K562 (cell line): ENCODE measurements at regions not wholly inside any gene's neighbourhood (a gene's known extent, or its start where the extent isn't known, plus 50 kb on each side); places are given as distances from the start of the nearest gene placed in this dataset.

Source experiments
- ATAC-seq: fragments of 200-7000 bp; cut with Tn5 transposase; 3 replicates; pipeline ENCODE4 v1.9.1; 2020; ENCODE audit warnings: moderate library complexity
- BruUV-seq: library from RNA; stranded (reverse); fragments of 400-500 nt; replicated peaks from 2 replicates; lab custom pipeline; 2021; lab: Mats Ljungman, UMichigan
- CTCF ChIA-PET: fragments of 300-600 bp; formaldehyde crosslinking; extraction: SDS; loops from one replicate; lab custom pipeline; 2021; ENCODE audit warnings: low intra/inter-chr PET ratio; lab: Yijun Ruan, JAX
- POLR2A ChIA-PET: fragments of 300-600, 350-650 bp; sonication (Branson Sonifier 250); formaldehyde crosslinking; extraction: SDS; loops from one replicate; lab custom pipeline; 2021; ENCODE audit warnings: antibody characterized with exemption, inconsistent platforms; lab: Yijun Ruan, JAX
- DNase-seq, 4 experiments: peaks; one replicate each; pipeline versions ENCODE4 v3.0.0 to v3.0.0-alpha.2; 2011 to 2018; ENCODE audit warnings: low spot score in 3 of 4, mixed read lengths in 3 of 4; ENCODE audit errors: extremely low read depth in 1 of 4
- FAIRE-seq: peaks from 2 replicates; lab custom pipeline; 2011; peaks lifted over from hg19 to GRCh38; lab: Jason Lieb, UNC
- H2AFZ ChIP-seq: 2 replicates; pipeline ENCODE4 v1.6.0; 2011; ENCODE audit warnings: low read depth, low read length, control low read depth, inconsistent platforms
- H3K27ac ChIP-seq: fragments of 200-600 bp; 3 replicates; pipeline ENCODE4 v1.8.0; 2011; ENCODE audit warnings: low read depth, mild to moderate bottlenecking, control low read depth, inconsistent platforms, low read length, moderate library complexity, mixed read lengths; ENCODE audit errors: extremely low read depth
- H3K27me3 ChIP-seq, 2 experiments: fragments of 300-600 bp in 1 of 2; 2 replicates in 1 of 2; 3 replicates in 1 of 2; pipeline versions ENCODE4 v1.6.0 to v1.8.0; 2011; ENCODE audit warnings: inconsistent platforms in 2 of 2, low read length in 2 of 2, mild to moderate bottlenecking in 1 of 2, mixed read lengths in 1 of 2, moderate library complexity in 1 of 2; ENCODE audit not compliant: control insufficient read depth in 2 of 2, insufficient read depth in 2 of 2
- H3K36me3 ChIP-seq: fragments of 300-600 bp; 3 replicates; pipeline ENCODE4 v1.8.0; 2011; ENCODE audit warnings: mild to moderate bottlenecking, low read length, inconsistent platforms; ENCODE audit not compliant: control insufficient read depth, insufficient read depth
- H3K4me1 ChIP-seq, 2 experiments: fragments of 200-600 bp in 1 of 2; replicated peaks in 1 of 2; 2 replicates in 1 of 2; 3 replicates in 1 of 2; pipeline versions ENCODE4 v1.5.1 to v1.8.0; 2011; ENCODE audit warnings: inconsistent platforms in 2 of 2, low read length in 2 of 2, mild to moderate bottlenecking in 1 of 2, mixed read lengths in 1 of 2, moderate library complexity in 1 of 2; ENCODE audit not compliant: control insufficient read depth in 2 of 2, insufficient read depth in 2 of 2
- H3K4me2 ChIP-seq: 2 replicates; pipeline ENCODE4 v1.6.1; 2011; ENCODE audit warnings: low read length, control low read depth, inconsistent platforms, mixed read lengths; ENCODE audit not compliant: insufficient read depth
- H3K4me3 ChIP-seq: fragments of 200-600 bp; sonication (generic), shearing (Covaris generic); 2 replicates; pipeline ENCODE4 v1.5.1; 2016; ENCODE audit warnings: control low read depth, inconsistent platforms
- H3K79me2 ChIP-seq: fragments of 200-600 bp; 3 replicates; pipeline ENCODE4 v1.8.0; 2011; ENCODE audit warnings: low read length, inconsistent platforms; ENCODE audit not compliant: control insufficient read depth, insufficient read depth
- H3K9ac ChIP-seq, 2 experiments: 2 replicates each; pipeline versions ENCODE4 v1.6.0 to v1.6.1; 2011; ENCODE audit warnings: low read depth in 2 of 2, low read length in 2 of 2, control low read depth in 1 of 2, inconsistent platforms in 1 of 2, mild to moderate bottlenecking in 1 of 2, mixed read lengths in 1 of 2; ENCODE audit not compliant: insufficient read depth in 1 of 2
- H3K9me1 ChIP-seq: one replicate; pipeline ENCODE4 v1.6.0; 2011; ENCODE audit warnings: inconsistent platforms, mild to moderate bottlenecking, low read length, moderate library complexity; ENCODE audit not compliant: control insufficient read depth, insufficient read depth
- H3K9me3 ChIP-seq: replicated peaks from 2 replicates; pipeline ENCODE4 v1.5.1; 2011; ENCODE audit warnings: low read depth, low read length, inconsistent platforms; ENCODE audit not compliant: control insufficient read depth, insufficient read depth
- H4K20me1 ChIP-seq: replicated peaks from 2 replicates; pipeline ENCODE4 v1.6.1; 2011; ENCODE audit warnings: low read length, inconsistent platforms, mixed read lengths; ENCODE audit not compliant: control insufficient read depth, insufficient read depth
- CEBPG ChIP-seq, 3 experiments: fragments of 200-800 bp in 1 of 3; sonication (Bioruptor generic) in 1 of 3; sonication (generic) in 1 of 3; formaldehyde crosslinking in 1 of 3; IDR thresholded peaks in 2 of 3; conservative IDR thresholded peaks in 1 of 3; 2 replicates each; pipeline versions ENCODE4 v1.6.1 to v1.8.0; 2016 to 2022; ENCODE audit warnings: missing compliant biosample characterization in 2 of 3, missing genetic modification characterization in 2 of 3, mild to moderate bottlenecking in 1 of 3, missing genetic modification reagents in 1 of 3
- HNRNPK ChIP-seq: fragments of 200-400 bp; formaldehyde crosslinking; IDR thresholded peaks from one replicate; pipeline ENCODE4 v1.6.1; 2018; ENCODE audit warnings: mild to moderate bottlenecking, low read depth, low read length; ENCODE audit not compliant: poor library complexity, severe bottlenecking
- KLF10 ChIP-seq: fragments of 250-450 bp; sonication (Bioruptor Pico); IDR thresholded peaks from 2 replicates; pipeline ENCODE4 v1.6.1; 2021; ENCODE audit warnings: matching md5 sums
- MBD1 ChIP-seq: fragments of 250-450 bp; sonication (Bioruptor Pico); IDR thresholded peaks from 2 replicates; pipeline ENCODE4 v1.8.0; 2022; ENCODE audit warnings: inconsistent platforms
- ZNF79 ChIP-seq: fragments of 250-450 bp; sonication (Bioruptor Pico); IDR thresholded peaks from 2 replicates; pipeline ENCODE4 v1.4.0; 2020; ENCODE audit warnings: low read depth, mild to moderate bottlenecking, moderate library complexity
- WGBS: fragments of 100-300 bp; shearing (Covaris generic); methylation state at CpG from one replicate; pipeline ENCODE4 v1.1.6; 2016; ENCODE audit warnings: low coverage, mixed read lengths; ENCODE audit not compliant: insufficient coverage; ENCODE audit errors: missing lambda C conversion rate; 5-methylcytosine and 5-hydroxymethylcytosine counted together
- in situ Hi-C: fragments of 300-500 bp; cut with MboI; formaldehyde crosslinking; loops from 4 replicates; pipeline ENCODE4 v1.15.0; 2018; ENCODE audit warnings: inconsistent platforms, mixed read lengths
- intact Hi-C: fragments of 100-400 bp; cut with micrococcal nuclease; formaldehyde crosslinking; loops from 2 replicates; pipeline ENCODE4 v1.14.2; 2022

DNA sequence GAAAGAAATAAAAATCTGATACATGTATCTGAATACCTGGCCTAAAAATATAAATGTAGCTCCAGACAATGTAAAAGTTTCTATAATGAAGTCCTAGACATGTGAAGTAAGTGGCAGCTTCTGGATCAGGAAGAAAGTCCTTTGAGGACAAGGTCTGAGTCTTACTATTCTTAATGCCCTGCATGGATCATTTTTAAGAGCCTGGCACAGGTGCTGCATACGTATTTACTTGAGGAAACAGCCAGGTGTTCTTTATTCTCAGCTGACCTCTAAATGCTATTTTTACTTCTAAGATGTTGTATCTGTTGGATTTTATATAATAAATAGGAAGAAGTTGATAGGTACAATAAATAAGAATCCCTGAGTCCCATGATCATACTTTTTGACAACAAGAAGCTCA lies 750.0 kb upstream of the LUZP2 start (continued):
- no peak for TF ChIP-seq MBD1 (CRISPR knock-in tag)
- no peak for TF ChIP-seq KLF10 (CRISPR knock-in tag)
- TF ChIP-seq ZNF79 (CRISPR knock-in tag), result no peak

- Histone ChIP-seq H2AFZ (no peak overlapping the region), H3K4me1 (no peaks in the 10 kb centered on the region), H4K20me1 (no peaks in the 10 kb centered on the region), H3K27ac (no peak overlapping the region), H3K27me3 (no peaks in the 10 kb centered on the region), H3K79me2 (no peaks in the 10 kb centered on the region), H3K36me3 (no peaks in the 10 kb centered on the region), H3K4me3 (no peak overlapping the region), H3K9me1 (no peaks in the 10 kb centered on the region), H3K9ac (no peak overlapping the region), H3K4me2 (no peak overlapping the region), H3K9me3 (no peaks in the 10 kb centered on the region)
- intact Hi-C loops, result no loop called here
- no peak for TF ChIP-seq HNRNPK
- TF ChIP-seq CEBPG (CRISPR knock-in tag; IDR thresholded peaks at IDR 0.05), result no peak
- no peak for TF ChIP-seq CEBPG (tag; conservative IDR thresholded peaks at IDR 0.05 in 1 of 2, IDR thresholded peaks at IDR 0.05 in 1 of 2)
- in situ Hi-C loops, result no loop called here
- ATAC-seq, result no peak
- ChIA-PET CTCF (no interaction called here), POLR2A (no interaction called here)
- DNase-seq, result no peak
- no TSS peak for BruUV-seq
- 0% methylated on average over 2 of the region's 2 CpGs for WGBS
- FAIRE-seq, result no peak
Measured at GRCh38 chr11:23749762-23750430, 747.0 kb upstream of the LUZP2 start.
